Cardiac fibroblast (primary cell): ENCODE measurements at regions not wholly inside any gene's neighbourhood (a gene's known extent, or its start where the extent isn't known, plus 50 kb on each side); places are given as distances from the start of the nearest gene placed in this dataset.

ENCODE experiments used
- DNase-seq, 2 donors: peaks; one replicate each; pipeline versions ENCODE4 v3.0.0 to v3.0.0-alpha.2; 2010; ENCODE audit warnings: low read depth in 2 of 2
- H3K4me3 ChIP-seq, 2 donors: replicated peaks in 1 of 2; 1 replicate in 1 of 2; 2 replicates in 1 of 2; pipeline ENCODE4 v1.5.1; 2011; ENCODE audit warnings: low read depth in 2 of 2, low read length in 2 of 2, mild to moderate bottlenecking in 2 of 2, moderate library complexity in 1 of 2
- CTCF ChIP-seq: IDR thresholded peaks from one replicate; pipeline ENCODE4 v1.5.1; 2011; ENCODE audit warnings: low read depth, mild to moderate bottlenecking, low read length, inconsistent platforms

DNA sequence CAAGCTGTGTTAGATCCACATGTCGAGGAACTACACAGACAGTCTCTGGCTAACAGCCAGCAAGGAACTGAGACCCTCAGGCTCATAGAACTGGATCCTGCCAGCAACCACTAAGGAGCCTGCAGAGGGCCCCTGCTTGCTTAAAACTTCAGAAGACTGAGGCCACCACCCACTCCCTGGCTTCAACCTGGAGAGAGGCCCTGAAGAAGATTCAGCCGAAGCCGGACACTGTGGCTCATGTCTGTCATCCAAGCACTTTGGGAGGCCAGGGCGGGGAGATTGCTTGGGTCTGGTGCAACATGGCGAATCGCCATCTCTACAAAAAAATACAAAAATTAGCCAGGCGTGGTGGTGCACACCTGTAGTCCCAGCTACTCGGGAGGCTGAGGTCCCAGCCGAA lies 92.6 kb upstream of the TMPRSS2 start:
- TF ChIP-seq CTCF: no peak
- DNase-seq: no peak
- no peak overlapping the region for H3K4me3 ChIP-seq

- no peak for TF ChIP-seq CTCF
- no peak overlapping the region for H3K4me3 ChIP-seq
- DNase-seq: no peak
Observed at GRCh38 chr21:41600116-41600515, 92.2 kb upstream of the TMPRSS2 start.

- DNase-seq: no peak
- no peak overlapping the region for H3K4me3 ChIP-seq
- no peak for TF ChIP-seq CTCF
Observed at GRCh38 chr21:41598561-41599431, 90.8 kb upstream of the TMPRSS2 start.

- H3K4me3 ChIP-seq: no peak overlapping the region
- no peak for TF ChIP-seq CTCF
- no peak for DNase-seq
Observed at GRCh38 chr21:41597811-41598231, 89.9 kb upstream of the TMPRSS2 start.

DNA sequence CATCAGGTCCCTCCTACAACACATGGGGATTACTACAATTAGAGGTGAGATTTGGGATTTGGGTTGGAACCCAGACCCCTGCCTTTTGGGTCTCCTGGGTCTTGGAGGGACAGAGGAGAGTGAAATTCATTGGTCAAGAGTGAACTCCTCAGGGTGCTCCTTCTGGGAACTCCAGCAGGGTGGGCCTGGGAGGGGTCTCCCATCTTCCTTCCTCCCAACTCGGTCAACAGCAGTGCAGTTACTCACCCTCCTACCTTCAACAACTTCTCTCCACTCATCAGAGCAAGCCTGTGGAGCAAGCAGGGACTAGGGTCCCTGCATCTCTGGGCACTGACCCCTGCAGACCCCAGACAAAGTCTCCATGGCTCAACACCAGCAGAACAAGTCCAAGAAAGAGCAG lies 89.3 kb upstream of the TMPRSS2 start:
- no peak for DNase-seq
- no peak for TF ChIP-seq CTCF
- no peak overlapping the region for H3K4me3 ChIP-seq

DNA sequence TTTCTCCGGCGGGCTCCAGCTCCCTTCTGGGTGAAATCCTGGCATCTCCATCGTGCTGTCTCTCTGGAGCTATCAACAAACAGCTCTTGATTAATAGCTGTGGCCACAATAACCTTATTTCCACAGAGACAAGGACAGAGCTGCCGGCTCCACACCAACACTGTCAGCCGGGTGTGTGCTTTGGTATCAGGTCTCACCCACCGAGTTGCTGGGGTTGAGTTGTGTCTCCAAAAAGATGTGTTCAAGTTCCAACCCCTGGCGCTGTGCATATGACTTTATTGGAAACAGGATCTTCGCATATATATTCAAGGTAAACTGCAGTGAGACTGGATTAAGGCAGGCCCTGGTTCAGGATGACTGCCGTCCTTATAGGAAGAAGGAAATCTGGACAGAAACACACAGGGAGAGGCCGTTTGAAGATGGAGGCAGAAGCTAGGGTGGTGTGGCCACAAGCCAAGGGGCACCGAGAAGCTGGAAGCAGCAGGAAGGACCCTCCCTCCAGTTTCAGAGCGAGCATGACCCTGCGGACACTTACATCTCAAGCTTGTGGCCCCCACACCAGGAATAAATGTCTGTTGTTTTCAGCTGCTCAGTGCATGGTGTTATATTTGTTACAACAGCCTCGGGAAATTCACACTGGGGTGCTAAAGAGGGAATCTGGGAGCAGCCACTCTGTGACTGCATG lies 88.4 kb upstream of the TMPRSS2 start:
- no peak overlapping the region for H3K4me3 ChIP-seq
- no peak for DNase-seq
- no peak for TF ChIP-seq CTCF
